Putamen (tissue), 1 donor: ENCODE measurements at regions not wholly inside any gene's neighbourhood (a gene's known extent, or its start where the extent isn't known, plus 50 kb on each side); places are given as distances from the start of the nearest gene placed in this dataset.
A peak's percentile ranks its signal among the peaks of the same experiment; 100 is the strongest.

Experiments used
- DNase-seq: peaks from one replicate; pipeline ENCODE4 v3.0.0-alpha.2; 2016; ENCODE audit warnings: low spot score

DNA sequence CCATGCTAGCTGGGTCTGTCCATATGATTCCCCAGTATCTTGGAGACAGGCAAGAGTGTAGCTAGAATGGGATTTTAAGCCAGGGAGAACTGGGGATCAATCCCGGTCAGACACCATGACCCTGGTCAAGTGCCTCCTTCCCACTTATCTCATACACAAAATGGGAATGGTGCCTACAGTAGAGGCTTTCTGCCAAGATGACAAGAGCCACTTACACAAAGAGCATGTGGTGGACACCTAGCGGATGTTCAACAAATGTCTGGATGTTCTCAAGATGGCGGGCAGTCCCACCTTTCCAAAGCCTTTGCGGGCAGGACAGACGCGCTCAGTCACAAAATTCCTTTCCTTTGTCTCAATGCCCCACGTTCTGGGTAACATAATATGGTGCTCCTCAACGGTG lies 57.3 kb downstream of the MAF start:
- no peak for DNase-seq

DNA sequence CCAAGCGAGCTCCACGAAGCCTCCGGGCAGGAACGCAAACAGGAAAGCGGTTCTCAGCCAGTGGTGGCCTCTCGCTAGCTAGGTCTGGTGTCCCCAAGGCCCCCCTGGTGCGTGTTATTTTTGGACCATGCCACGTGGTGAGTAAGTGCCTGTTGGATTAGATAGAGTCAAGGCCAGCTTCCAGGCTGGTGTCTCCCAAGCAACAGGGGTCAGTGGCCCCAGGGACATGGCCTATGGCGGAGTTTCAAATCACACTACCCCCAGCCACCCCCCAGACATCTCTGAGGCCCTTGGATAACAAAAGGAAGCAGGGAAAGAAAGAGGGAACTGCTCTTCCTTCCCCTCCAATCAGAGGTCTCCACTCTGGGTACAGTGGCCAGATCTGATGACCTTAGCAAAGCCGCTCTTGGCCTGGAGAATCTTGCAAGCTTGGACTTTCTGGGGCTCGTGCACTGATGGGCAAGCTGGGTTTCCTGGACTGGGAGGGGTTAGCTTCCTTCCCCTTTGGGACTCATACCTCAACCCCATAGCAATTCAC lies 58.2 kb downstream of the MAF start:
- peak; percentile 52 for DNase-seq

DNA sequence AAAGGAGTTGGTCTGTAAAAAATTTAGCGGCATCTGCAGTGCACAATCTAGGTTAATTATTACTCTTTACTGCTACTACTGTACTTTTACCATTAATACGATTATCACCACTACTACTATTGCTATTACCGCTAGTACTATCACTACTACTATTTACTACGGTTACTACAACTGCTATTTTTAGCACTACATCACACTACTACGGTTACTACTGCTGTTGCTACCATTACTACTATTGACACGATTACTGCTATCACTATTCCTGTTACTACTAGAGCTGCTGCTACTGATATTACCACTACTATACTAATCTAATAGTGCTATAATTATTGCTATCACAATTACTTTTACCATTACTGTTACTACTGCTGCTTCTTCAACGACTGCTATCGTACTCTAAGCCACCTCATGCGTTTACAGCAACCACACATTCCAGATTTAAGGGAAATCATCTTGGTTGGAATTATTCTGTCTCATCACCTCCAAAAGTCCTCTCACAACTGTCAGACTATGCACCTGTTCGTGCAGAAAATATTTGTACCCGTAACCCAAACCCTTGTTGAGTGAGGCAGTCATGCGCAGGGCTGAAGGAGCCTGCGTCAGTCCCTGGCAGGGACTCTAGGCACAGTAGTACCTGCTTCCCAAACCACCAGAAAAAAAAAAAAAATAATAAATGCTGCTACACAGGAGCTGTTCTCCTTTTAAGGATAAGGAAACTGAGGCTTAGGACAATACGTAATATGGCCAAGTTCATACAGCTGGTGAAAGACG lies 59.5 kb downstream of the MAF start:
- no peak for DNase-seq

DNA sequence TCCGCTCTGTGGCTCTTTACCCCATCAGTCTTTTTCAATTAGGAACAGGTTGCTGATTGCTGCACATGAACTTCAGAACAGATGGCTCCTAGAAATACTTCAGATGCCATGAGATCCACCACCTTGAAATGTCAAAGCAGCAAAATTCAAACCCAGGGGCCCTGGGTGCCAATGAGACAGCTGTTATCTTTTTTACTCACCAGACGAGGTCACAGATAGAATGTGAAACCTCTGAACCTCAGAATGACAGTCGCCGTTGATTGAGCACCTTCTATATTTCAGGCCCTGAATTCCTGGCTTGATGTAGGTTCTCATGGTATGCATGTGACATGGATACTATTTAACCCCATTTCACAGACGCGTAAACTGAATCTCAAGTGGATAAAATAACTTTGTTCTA lies 63.0 kb downstream of the MAF start:
- no peak for DNase-seq

DNA sequence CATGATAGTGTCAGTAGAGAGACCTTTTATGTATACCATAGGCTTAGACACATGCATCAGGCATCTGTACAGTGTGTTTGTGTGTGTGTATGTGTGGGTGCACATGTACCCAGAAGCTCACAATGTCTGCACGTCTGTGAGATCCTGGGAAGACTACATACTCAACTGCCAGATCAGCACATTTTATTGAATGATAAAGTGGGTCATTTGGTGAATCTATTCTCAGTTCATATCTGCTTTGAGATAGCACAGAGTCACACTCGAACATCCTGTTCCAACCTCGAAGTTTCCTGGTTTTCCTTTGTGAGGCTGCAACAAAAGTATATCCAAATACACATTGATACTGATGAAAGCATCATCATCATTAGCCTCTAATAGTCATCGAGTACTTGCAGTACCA lies 63.6 kb downstream of the MAF start:
- DNase-seq, result no peak

DNA sequence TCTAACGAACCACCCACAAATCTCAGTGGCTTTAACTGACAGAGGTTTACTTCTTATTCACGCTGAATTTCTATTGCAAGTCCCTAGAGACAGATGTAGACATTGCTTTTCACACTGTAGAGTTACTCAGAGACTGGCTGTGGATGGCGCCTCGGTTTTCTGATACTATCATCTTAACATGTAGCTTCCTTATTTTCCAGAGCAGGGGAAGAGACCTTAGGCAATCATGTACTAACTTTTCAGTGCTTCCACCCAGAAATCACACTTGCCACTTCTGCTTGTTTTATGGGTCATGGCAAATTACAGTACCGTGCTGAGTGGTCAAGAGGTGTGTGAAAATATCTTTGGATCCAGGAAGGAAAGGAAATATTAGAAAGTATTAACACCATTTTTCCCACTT lies 65.4 kb downstream of the MAF start:
- peak; percentile 6 for DNase-seq

DNA sequence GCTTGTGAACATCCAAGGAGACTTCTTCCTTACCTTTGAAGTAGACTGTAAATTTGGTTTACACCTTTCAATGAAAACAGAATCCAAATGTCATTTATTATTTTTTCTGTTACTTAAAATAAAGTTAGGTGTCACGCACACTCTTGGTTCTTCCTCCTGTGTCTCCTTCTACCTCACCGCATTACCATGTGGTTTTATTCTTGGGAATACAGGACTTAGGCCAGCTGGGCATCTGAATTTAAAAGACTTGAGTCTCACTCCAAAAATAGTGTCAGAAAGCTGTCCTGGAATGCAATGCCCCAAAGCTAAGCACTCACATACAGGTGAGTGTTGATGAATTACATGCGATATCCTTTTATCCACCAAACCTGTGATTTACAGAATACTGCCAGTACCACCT lies 66.4 kb downstream of the MAF start:
- DNase-seq, result no peak

DNA sequence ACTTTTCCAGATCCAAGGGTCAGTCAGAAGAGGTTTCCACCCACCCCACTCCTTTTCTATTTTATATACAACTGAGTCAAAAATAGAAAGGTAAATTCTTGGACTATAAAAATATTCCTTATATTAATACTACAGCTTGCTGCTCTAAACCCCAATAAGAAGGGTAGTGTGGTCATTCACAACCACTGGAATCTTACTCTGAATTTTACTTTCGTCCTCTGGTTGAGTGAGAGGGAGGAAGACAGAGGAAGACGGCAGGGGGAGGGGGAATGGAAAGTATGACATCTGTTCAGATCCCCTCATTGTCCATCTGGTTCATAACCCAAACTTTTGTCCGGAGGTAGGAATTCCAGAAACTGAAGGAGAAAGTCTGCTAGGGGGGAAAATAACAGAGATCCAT lies 67.2 kb downstream of the MAF start:
- no peak for DNase-seq

DNA sequence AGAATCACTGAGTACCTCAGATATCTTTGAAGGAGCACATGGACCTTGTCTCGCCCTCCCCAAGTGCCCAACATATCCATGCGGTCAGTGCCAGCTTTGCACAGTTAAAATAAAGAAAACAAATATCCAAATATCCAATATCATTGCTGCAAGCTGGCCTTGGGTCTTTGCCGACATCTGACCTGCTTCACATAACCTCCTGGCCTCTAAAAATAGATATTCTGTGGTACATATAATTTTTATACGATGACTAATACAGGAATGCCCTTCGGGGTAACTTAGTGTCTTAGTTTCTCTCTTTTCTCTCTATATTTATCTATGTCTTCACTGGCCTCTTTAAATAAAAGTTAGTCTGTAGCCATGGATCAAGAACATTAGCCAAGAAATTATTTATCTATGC lies 67.8 kb downstream of the MAF start:
- no peak for DNase-seq

DNA sequence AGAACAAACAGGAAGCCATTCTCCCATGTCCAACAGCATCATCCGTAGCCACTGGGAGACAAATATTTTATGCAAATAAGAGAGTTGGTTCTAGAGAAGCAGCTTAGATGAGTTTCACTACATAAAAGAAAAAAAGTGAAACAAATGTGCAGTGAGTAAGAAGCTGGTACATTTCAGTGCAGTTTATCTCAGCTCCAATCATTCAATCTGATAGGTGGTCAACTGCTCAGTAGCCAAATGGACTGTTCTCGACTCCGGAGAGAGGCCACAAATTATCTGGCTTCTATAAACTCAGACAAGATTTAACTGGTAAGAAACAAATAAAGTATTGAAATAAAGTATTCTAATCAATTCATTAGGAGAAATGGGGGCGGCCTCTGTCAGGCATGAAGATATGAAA lies 68.3 kb downstream of the MAF start:
- DNase-seq, result no peak

DNA sequence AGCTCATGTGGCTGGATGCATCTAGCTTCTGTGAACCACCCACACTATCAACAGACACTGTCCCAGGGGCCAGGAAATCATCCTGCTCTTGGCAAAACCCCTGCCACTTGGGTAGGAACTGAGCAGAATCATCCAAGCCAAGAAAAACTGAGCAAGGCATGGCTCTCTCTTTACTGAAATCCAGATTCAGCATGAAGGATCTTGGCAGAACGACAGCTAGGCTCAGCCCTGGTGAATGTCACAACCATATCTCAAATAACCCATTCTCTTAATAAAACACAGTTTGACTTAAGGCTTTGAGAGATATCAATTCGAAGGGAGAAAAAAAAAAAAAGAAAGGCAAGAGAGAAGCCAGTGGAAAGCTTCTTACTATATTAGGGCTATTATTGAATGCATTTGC lies 72.2 kb downstream of the MAF start:
- no peak for DNase-seq

DNA sequence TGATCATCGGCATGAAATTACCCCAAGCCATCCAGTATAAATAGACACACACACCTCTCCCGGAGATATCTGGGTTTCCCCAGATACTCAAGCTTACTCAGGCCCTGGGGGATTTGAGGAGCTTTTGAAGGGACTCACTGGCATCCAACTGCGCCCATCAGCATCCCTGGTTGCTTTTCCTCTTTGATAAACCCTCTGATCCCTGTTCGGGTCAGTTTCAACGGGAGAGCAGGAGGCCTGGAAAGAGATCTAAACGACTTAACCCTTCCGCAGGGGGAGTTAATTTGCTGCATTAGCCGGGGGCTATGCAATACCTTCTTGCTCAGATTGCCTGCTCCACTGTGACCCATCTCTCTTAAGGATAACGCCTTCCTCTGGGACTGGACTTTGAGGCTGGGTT lies 76.6 kb downstream of the MAF start:
- no peak for DNase-seq

DNA sequence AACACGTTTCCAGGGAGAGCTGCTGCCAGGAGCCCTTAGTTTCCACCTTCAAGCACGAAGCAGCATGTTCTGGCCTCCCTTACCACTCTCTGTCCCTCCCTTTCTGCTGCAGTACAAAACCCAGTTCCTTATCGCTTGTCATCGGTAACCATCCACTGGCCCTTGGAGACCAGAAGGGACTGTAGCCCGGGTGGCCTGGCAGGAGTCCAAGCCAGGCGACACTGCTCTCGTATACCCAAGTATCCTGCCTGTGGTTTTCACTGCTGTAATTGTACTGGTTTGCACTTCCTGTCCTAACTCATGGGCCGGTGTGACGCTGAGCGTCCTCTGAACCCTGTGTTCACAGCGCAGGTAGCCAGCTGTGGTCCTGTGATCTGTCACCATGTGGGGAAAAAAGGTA lies 81.1 kb downstream of the MAF start:
- no peak for DNase-seq

DNA sequence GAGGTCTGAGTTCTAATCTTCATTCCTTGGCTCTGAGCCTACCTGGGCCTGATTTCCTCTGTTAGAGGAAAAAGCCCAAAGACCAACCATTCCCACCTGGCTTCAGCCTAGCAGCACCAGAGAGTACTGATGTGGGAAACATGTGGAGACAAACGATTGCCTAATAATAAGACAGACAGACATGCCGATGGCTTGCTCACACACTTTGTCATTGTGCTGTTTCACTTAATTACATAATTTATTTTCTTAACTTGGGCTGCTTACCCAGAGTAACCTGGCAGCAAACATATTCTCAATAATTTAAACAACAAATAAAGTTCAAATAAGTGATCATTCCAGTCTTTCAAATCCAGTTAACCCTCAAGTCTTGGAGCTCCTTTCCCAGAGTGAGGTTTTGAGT lies 83.4 kb downstream of the MAF start:
- no peak for DNase-seq

DNA sequence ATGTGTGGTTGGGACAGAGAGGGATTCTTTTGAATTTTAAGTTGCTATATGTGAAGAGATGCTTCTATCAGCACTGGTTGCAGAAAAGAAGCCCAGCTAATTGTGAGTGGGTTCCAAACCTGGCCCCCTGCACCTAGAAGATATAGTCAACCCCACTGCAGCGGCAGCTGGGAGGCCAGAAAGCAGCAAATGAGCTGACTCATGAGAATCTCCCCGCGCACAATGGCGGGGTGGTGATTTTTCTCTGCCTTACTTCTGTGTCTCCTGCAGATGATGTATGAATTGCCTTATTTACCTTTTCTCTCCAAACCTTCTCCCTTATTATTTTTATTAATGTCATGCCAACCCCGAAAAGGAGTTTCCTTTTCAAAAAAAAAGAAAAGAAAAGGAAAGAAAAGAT lies 89.7 kb downstream of the MAF start:
- DNase-seq, result no peak

DNA sequence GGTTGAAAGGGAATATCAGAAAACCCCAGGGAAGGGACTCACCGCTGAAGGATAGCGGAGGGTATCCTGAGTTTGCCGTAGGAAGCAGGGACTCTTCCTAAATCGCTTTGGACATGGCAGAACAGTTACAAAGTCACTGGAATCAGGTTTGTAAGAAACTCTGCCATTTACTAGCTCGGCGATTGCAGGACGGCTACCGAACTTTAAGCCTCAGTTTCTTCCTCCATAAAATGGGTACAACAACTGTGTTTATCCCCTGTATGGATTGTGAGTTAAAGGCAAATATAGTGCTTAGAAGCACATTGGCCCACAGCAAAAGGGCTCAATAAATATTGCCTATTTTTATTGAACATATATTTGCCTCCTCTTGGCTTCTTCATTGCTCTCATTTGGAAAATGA lies 90.6 kb downstream of the MAF start:
- no peak for DNase-seq

DNA sequence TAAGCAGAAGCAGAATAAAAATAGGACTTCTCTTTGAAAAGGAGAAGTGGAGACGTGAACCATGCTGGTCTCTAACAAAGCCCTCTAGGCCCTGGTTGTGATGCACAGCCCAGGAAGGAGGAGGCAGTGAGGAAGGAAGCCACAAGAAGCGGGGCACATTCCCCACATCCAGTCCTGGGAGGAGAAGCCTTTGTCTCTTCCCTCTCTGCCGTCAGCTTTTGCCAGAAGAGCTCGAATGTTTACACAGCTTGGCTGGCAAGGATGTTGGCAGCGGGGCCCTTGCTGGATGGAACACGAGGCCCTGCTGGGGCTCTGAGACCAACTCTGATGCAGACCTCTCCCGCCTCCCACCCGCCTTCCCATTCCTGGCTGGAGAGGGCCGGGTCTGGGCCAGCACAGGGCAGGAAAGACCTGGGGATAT lies 91.3 kb downstream of the MAF start:
- peak; percentile 70 for DNase-seq

DNA sequence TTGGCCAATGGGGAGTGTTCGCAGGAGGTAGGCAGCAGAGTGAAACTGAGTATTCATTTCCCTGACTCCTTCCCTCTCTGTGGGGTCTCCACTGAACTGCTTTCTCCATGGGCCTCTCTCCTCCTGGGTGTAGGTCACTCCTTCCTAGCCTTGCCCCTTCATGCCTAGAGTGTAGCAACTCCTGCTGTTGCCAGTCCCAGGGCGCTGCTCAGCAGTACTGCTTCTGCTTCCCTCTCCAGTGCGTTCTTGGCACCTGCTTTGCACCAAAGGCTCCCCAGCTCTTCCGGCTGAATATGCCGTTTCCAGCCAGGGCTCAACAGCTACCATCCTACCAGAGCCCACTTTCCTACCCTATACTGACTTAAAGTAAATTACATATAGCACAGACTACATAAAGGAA lies 92.2 kb downstream of the MAF start:
- DNase-seq, result no peak

DNA sequence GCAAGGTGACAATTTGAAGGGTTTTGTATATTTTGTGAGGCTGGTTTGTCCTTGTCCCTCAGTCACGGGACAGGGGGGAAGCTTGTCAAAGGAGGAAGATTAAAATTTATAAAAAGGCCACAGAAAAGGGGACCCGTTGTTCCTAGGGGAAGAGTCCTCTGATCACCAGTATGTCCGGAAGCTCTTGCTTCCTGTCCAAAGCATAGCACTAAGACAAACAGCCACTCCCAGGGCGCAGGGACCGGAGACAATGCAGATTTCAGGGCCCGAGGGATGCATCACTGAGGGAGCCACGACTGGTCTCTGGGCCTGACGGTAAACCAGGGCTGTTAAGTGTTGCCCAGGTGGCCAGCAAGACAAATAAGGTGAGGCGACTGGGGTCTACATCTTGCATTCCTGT lies 95.2 kb downstream of the MAF start:
- no peak for DNase-seq

DNA sequence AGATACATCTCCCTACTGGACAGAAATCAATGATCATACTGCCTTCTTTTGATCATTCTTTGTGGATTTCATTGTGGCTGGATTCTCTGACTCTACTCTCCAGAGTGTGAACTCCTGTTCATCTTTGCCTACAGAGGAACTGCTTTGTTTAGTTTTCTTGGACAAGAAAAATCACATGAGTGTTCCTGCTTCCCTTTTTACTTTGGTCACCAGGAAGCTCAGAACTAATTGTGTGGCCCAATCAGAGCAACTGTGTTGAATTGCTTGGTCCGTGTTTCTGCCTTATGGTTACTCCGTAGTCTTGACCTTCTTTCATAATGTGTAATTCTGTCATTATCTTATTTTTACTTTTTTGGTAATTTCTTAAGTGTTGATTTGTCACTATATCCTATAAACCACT lies 97.0 kb downstream of the MAF start:
- DNase-seq, result no peak

DNA sequence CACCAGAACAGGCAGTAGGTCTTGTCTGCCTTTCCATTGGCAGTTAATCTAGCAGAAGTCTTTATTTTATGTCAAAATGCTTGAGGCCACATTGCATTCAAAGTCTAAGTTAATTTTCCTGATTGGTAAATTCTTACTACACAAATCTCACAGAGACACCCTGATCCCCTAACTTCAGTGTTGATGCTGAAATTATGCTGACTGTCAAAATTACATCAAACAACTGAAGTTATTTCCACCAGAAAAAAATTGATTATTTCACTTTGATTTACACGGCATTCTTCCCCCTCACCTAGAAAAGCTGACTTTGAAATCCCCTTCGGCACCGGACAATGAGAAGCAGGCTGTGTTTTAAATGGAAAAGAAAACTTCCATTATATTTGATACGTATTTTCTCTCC lies 99.1 kb downstream of the MAF start:
- DNase-seq, result no peak

DNA sequence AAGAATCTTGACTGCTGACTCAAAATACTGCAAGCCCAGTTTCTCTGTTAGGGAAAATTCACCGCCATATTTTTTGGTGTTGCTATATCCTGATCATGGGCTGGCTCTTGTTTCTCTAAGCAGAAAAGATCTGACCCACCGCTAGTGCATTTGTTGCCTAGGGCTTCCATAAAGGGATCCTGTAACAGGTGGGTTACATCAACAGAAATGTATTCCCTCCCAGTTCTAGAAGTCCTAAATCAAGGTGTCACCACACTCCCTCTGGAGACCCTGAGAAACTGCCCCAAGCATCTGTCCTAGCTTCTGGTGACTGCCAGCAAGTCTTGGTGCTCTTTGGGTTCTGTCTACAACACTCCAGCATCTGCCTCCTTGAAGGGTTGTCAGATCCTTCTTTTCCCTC lies 99.7 kb downstream of the MAF start:
- no peak for DNase-seq

DNA sequence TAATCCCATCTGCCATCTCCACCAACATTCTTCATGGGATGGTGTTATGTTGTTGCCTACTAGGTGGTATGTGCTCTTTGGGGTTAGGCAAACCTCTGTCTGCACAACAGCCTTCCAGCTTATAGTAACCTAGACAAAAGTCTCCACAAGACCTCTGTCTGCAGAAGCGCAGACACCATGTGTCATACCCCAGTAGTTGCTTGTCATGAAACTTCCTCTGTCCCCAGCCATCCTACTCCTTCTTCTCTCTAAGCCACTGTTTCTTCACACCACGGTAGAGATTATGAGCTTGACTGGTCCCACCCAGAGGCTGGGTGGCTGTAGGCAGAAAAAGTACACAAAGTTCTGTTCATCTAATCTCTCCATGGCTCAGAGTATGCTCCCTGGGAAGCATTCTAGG lies 100.3 kb downstream of the MAF start:
- DNase-seq, result no peak

DNA sequence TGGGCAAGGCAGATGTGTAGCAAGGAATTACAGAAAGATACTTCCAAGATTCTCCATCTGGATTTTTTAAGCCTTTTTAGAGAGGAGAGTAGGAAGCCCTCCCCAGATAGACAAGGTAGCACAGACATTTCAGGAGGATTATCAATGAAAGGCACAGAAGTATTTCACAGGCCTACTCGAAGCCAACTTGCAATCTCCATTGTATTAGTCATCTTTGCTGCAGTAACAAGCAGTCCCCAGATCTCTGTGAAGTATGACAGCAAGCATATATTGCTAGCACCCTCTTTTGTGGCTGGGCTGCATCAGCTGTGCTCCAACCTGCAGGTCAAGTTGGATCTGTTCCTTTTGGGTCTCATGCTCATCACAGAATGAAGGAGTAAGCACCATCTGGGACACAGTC lies 101.6 kb downstream of the MAF start:
- no peak for DNase-seq
